Midbrain (tissue), 1 donor: ENCODE measurements at regions not wholly inside any gene's neighbourhood (a gene's known extent, or its start where the extent isn't known, plus 50 kb on each side); places are given as distances from the start of the nearest gene placed in this dataset.

ENCODE experiments used
- DNase-seq: peaks from one replicate; lab custom pipeline; 2025; lab: John Stamatoyannopoulos, UW

- DNase-seq = no peak
Measured at GRCh38 chr3:72237679-72238009, 452.7 kb upstream of the PROK2 start.

DNA sequence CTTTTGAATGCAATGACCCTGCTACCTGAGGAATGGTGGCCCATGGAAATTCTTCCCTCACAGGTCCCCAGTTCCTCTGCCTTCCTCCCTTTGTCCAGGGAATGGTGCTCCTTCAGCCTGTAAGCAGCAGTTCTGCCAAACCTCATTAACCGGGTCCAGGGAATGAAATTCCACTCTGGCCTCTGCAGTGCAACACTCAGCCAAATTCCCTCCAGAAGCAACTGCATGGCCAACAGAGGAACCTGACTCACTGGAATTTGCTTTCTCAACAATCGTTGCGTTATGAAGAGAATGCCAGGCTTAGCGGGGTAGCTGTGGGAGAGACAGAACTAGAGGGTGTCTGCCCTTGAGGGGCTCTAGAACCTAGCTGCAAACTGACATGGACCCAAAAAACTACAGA, 449.4 kb upstream of the PROK2 start:
- peak; percentile 23 for DNase-seq

GRCh38 chr3:72233571-72233970, 448.6 kb upstream of the PROK2 start:
- DNase-seq = no peak

- no peak for DNase-seq
Measured at GRCh38 chr3:72232777-72233176, 447.8 kb upstream of the PROK2 start.

GRCh38 chr3:72232331-72232730, 447.4 kb upstream of the PROK2 start:
- DNase-seq = no peak

DNA sequence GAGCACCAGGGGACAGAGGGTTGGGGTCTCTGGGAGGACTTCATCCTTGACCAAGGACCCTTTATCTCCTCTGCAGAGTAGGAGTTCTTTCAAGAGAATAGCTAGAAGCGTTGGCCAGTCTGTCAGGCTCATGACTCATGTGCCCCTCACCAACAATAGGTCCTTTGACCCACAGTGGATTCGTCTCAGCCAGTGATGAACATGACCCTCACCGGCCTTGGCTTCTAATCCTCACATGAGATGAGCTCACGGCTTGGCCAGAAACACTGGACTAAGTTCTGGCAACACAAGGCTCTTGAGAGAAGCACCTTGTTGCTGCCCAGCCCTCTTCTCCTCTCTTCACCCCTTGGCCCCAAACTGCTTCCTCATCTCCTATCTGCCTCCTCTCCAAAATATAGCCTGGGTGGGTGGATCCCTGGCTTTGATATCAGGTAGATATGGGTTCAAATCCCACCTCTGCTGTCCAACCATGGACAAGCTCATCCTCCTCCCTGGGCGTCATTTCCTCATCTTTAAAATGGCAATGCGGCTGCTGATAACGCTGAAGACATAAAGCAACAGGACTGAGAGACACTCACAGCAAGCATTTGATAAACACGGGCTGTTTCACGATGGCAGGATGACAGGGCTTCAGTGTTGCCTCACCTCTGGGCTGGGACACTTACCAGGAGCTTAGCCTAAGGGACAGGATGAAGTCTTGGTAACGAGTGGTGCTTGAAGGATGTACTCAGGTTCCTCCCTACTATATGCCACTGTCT, 446.7 kb upstream of the PROK2 start:
- peak; percentile 76 for DNase-seq

DNA sequence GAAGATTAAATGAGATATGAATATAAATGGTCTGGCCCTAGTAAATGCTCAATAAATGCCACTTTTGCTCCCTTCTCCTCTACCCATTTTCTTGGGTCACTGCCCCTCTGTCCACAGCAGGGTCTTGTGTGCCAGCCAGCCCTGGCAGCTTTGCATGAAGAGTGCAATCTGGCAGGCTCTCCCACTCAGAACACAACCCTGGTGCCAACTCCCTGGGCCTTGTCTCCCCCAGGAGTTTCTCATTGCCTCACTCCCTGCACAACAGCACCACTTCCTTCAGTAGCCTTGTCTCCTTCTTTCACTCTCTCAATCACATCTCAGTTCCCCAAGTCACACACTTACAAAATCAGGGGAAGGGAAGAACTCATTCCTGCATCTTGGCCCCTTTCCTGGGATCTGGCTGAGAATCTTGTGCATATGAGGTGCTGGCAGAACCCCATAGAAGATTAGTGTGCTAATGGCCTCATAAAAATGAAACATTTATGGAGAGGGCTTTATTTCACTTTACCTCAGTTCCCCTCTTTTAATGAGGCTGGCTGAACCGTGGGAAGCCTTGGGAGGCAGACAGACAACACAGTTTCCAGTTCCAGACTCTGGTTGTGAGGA, 445.9 kb upstream of the PROK2 start:
- DNase-seq = no peak

DNA sequence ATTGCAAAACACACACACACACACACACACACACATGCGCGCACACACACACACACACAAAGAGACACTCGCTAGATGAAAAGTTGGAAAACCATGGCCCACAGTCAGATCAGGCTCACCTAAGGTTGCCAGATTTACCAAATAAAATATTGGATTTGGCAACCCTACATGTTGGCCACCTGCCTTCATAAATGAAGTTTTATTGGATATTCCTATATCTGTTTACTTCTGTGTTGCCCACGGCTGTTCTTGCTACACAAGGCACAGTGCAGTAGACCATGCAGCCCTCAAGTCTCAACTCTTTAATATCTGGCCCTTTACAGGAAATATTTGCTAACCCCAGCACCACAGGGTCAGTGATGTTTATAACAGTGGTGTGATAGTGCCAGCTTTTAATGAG, 445.0 kb upstream of the PROK2 start:
- DNase-seq = no peak

DNA sequence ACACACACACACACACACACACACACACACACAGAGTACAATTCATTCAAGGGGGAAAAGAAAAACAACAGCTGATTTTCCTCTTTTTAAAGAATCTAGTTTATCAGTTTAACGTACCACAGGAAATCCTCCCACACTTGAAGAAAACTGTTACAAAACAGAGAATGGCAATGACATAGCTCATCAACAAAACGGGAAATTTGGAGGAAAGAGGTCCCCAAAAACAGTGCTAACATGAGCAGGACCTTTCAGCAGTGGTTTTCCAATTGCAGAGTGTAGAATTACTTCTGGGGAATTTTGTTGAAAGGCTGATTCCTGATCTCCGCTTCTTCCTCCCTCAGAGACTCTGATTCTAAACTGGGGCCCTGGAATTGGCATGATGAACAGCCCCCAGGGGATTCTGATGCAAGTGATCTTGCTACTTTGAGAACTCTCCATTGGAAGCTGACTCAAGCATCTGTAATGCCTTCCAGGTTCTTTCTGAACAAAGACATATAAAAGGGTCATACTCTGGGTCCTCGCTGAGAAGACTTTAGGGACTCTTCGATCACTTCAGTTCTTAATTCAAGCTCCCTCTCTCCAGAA, 442.6 kb upstream of the PROK2 start:
- no peak for DNase-seq

DNA sequence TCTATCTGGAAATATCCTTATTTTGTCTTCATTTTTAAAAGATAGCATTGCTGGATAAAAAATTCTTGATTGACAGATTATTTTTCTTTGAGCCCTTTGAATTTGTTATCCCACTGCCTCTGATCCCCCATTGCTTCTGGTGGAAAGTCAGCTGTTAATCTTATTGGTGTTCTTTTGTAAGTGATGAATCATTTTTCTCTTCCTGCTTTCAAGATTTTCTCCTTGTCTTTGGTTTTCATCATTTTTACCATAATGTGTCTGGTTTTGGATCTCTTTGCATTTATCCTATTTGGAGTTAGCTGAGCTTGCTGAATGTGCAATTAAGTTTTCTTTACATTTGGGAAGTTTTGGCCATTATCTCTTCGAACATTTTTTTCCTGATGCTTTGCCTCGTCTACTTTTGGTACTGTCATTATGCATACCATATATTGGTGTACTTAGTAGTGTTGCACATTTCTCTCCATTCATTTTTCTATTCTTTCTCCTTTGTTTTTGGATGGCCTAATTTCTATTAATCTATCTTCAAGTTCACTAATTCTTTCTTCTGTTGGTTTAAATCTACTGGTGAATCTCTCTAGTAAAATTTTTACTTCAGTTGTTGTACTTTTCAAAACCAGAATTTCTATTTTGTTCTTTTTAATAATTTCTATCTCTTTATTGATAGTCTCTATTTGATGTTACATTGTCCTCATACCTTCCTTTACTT, 440.0 kb upstream of the PROK2 start:
- no peak for DNase-seq

- no peak for DNase-seq
Measured at GRCh38 chr3:72223628-72224027, 438.7 kb upstream of the PROK2 start.

DNA sequence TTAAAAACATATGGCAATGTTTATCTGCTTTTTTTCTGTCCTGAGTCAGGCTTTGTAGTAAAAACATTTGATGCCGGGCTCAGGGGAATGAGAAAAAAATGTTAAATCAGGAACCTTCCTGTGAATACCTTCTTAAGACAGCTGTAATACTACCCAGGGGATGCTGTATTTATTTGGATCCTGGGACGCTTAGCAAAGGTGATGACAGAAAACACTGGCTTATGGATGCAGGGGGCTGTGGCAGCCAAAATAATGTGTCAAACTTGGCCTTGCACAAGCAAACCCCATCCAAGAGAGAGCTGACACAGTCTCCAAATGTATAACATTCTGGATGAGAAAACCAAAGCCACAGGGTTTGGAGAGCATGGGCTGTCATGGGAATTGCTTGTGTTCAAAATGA, 438.2 kb upstream of the PROK2 start:
- no peak for DNase-seq

DNA sequence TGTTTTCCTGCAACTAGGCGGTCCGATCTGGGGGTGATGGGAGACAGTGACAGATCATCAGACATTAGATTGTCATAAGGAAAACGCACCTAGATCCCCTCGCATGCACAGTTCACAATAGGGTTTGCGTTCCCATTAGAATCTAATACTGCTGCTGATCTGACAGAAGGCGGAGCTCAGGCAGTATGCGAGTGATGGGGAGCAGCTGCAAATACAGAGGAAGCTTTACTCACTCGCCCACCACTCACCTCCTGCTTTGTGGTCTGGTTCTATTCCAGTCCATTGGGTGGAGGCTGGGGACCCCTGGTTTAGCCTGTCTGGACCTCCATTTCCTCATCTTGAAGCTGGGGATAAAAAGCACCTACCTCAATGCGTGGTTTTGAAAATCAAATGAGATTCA, 437.5 kb upstream of the PROK2 start:
- DNase-seq = no peak

GRCh38 chr3:72220946-72221345, 436.0 kb upstream of the PROK2 start:
- DNase-seq = no peak

DNA sequence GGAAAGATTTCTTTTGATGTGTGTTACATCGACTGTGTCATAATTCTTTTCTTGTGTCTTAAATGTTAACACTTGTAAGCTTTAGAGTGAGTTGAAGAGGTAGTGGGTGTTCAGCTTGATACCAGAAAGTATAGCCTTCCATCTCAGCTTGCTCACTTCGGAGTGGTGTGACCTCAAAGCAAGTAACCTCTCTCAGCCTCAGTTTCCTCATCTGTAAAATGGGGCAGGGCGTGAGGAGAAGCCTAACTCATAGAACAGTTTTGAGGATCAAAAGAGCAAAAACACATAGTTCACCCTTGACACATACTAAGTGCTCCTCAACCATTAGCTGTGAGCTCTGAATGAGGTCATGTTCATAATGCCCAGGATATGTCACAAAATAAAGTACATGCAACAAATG, 434.8 kb upstream of the PROK2 start:
- no peak for DNase-seq

- no peak for DNase-seq
Measured at GRCh38 chr3:72217570-72217969, 432.6 kb upstream of the PROK2 start.

DNA sequence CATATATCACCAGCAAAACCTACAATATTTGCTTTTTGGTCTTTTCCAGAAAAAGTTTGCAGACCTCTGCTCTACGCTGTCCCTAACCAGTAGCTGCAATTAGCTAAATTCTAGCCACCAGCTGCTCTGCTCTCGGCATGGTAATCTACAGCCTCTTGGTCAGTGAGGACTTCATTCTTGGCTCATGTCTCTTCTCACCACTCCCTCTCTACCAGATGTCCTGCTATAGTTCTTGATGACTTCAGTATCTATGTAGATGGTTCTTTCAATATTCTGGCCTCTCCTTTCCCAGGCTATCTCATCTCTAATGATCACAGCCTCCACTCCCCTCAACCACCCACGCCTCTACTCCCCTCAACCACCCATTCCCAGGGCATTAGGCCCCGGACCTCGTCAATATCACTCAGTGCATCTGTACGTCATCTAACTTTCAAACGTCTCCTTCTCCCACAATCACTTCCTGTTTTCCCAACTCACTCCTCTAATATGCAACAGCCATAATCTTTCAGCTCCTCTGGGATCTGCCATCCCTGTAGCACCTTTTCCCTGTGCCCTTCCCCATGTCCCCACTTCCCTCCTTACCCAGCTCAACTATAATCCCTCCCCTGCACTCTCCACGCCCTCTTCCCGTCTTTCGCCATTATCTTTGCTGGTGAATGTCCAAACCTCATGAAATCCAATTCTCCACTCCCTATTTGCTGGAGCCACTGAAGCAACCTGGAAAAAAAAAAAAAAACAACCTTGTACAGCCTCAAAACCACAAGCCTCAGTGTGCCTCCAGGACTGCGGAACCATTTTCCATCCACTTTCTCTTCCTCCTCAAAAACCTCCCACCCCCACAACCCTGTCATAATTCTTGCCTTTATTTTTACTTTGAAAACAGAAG, 429.4 kb upstream of the PROK2 start:
- DNase-seq = no peak

DNA sequence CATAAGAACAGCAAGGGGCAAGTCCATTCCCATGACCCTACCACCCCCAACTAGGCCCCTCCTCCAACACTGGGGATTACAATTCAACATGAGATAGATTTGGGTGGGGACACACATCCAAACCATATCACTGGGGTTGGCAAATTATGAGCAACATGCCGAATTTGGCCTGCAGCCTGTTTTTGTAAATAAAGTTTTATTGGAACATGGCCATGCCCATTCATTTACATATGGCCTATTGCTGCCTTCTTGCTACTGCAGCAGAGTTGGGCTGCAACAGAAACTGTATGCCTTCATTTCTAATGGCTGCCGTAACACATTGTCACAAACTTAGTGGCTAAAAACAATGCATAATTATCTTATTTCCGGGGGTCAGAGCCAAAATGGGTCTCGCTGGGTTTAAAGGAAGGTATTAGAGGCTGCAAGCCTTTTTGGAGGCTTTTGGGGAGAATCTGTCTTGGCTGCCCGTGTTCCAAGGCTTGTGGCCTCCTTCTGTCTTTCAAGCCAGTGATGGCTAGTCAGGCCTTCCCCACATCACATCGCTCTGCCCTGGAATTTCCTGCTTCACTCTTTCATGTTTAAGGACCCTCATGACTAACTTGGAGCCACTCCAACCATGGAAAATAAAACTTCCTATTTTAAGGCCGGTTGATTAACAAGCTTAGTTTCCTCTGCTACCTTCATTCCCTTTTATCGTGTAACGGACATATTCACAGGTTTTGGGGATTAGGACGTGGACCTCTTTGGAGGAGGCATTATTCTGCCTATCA, 428.5 kb upstream of the PROK2 start:
- DNase-seq = no peak

GRCh38 chr3:72212396-72212795, 427.4 kb upstream of the PROK2 start:
- no peak for DNase-seq

GRCh38 chr3:72210261-72210660, 425.3 kb upstream of the PROK2 start:
- no peak for DNase-seq

GRCh38 chr3:72205297-72205826, 420.4 kb upstream of the PROK2 start:
- DNase-seq = no peak
